CD14-positive monocyte (primary cell): ENCODE measurements at regions not wholly inside any gene's neighbourhood (a gene's known extent, or its start where the extent isn't known, plus 50 kb on each side); places are given as distances from the start of the nearest gene placed in this dataset.
A peak's percentile ranks its signal among the peaks of the same experiment; 100 is the strongest.

Experiments used
- DNase-seq, 3 donors: peaks; one replicate each; pipeline ENCODE4 v3.0.0-alpha.2; 2011 to 2022
- H2AFZ ChIP-seq: 2 replicates; pipeline ENCODE4 v1.6.0; 2012; ENCODE audit warnings: mild to moderate bottlenecking, low read depth, low read length, inconsistent platforms; ENCODE audit not compliant: insufficient read depth, poor library complexity, severe bottlenecking
- H3K27ac ChIP-seq, 2 donors: 1 replicate in 1 of 2; 2 replicates in 1 of 2; pipeline ENCODE4 v1.5.1; 2012 to 2013; ENCODE audit warnings: low read length in 2 of 2, control low read depth in 1 of 2, inconsistent platforms in 1 of 2, low read depth in 1 of 2, mild to moderate bottlenecking in 1 of 2
- H3K27me3 ChIP-seq, 2 donors: one replicate each; pipeline versions ENCODE4 v1.6.0 to v1.6.1; 2011 to 2013; ENCODE audit warnings: low read length in 2 of 2; ENCODE audit not compliant: control insufficient read depth in 2 of 2, insufficient read depth in 2 of 2
- H3K36me3 ChIP-seq, 2 donors: replicated peaks in 1 of 2; 1 replicate in 1 of 2; 2 replicates in 1 of 2; pipeline versions ENCODE4 v1.5.1 to v1.6.1; 2012 to 2013; ENCODE audit warnings: low read length in 2 of 2, control low read depth in 1 of 2, inconsistent platforms in 1 of 2, mild to moderate bottlenecking in 1 of 2; ENCODE audit not compliant: insufficient read depth in 2 of 2, control insufficient read depth in 1 of 2
- H3K4me1 ChIP-seq, 2 donors: 1 replicate in 1 of 2; 2 replicates in 1 of 2; pipeline versions ENCODE4 v1.5.1 to v1.6.1; 2012 to 2013; ENCODE audit warnings: low read length in 2 of 2, control low read depth in 1 of 2, inconsistent platforms in 1 of 2, mild to moderate bottlenecking in 1 of 2, moderate library complexity in 1 of 2; ENCODE audit not compliant: insufficient read depth in 2 of 2, control insufficient read depth in 1 of 2
- H3K4me2 ChIP-seq: replicated peaks from 2 replicates; pipeline ENCODE3; 2012; ENCODE audit warnings: low read length, moderate library complexity, mild to moderate bottlenecking; ENCODE audit not compliant: poor library complexity, severe bottlenecking; ENCODE audit errors: extremely low read depth
- H3K4me3 ChIP-seq, 3 experiments: fragments of 200-600 bp in 1 of 3; sonication (generic) in 1 of 3; replicated peaks in 1 of 3; 1 replicate in 2 of 3; 2 replicates in 1 of 3; pipeline ENCODE4 v1.5.1; 2011 to 2013; ENCODE audit warnings: low read length in 3 of 3, mild to moderate bottlenecking in 3 of 3, control low read depth in 2 of 3, low read depth in 2 of 3, inconsistent platforms in 1 of 3, moderate library complexity in 1 of 3
- H3K79me2 ChIP-seq: 2 replicates; pipeline ENCODE4 v1.6.0; 2012; ENCODE audit warnings: mild to moderate bottlenecking, control low read depth, inconsistent platforms, low read length, moderate library complexity; ENCODE audit not compliant: insufficient read depth
- H3K9ac ChIP-seq: 2 replicates; pipeline ENCODE4 v1.6.0; 2017; ENCODE audit warnings: low read length, mild to moderate bottlenecking; ENCODE audit not compliant: insufficient read depth, poor library complexity, severe bottlenecking
- H3K9me3 ChIP-seq, 2 donors: replicated peaks in 1 of 2; 1 replicate in 1 of 2; 2 replicates in 1 of 2; pipeline versions ENCODE4 v1.5.1 to v1.6.1; 2012 to 2013; ENCODE audit warnings: low read length in 2 of 2, control low read depth in 1 of 2; ENCODE audit not compliant: control insufficient read depth in 1 of 2, insufficient read depth in 1 of 2
- H4K20me1 ChIP-seq: 2 replicates; pipeline ENCODE4 v1.6.0; 2012; ENCODE audit warnings: mild to moderate bottlenecking, low read length, control low read depth, moderate library complexity; ENCODE audit not compliant: insufficient read depth
- H3K27ac Mint-ChIP-seq, 7 donors: one replicate each; pipeline ENCODE4 v1.8.0; 2020; ENCODE audit warnings: mild to moderate bottlenecking in 7 of 7, mixed read lengths in 7 of 7, moderate library complexity in 6 of 7, inconsistent platforms in 2 of 7
- H3K27me3 Mint-ChIP-seq, 3 donors: one replicate each; pipeline ENCODE4 v1.8.0; 2021 to 2022; ENCODE audit warnings: low read depth in 3 of 3, mild to moderate bottlenecking in 3 of 3, mixed read lengths in 3 of 3, moderate library complexity in 3 of 3, inconsistent platforms in 1 of 3
- H3K36me3 Mint-ChIP-seq, 2 donors: one replicate each; pipeline ENCODE4 v1.8.0; 2020; ENCODE audit warnings: mixed read lengths in 2 of 2, inconsistent platforms in 1 of 2, mild to moderate bottlenecking in 1 of 2
- H3K4me1 Mint-ChIP-seq: one replicate; pipeline ENCODE4 v1.8.0; 2020; ENCODE audit warnings: mild to moderate bottlenecking, mixed read lengths
- H3K4me3 Mint-ChIP-seq, 2 donors: one replicate each; pipeline ENCODE4 v1.8.0; 2020; ENCODE audit warnings: mild to moderate bottlenecking in 2 of 2, mixed read lengths in 2 of 2, moderate library complexity in 1 of 2
- H3K9me3 Mint-ChIP-seq, 7 donors: one replicate each; pipeline ENCODE4 v1.8.0; 2020 to 2022; ENCODE audit warnings: mixed read lengths in 7 of 7, mild to moderate bottlenecking in 6 of 7, moderate library complexity in 6 of 7, inconsistent platforms in 2 of 7
- CTCF ChIP-seq: fragments of 200-600 bp; IDR thresholded peaks from one replicate; pipeline ENCODE4 v1.8.0; 2022; ENCODE audit warnings: antibody characterized with exemption, mild to moderate bottlenecking
- WGBS: methylation state at CpG from one replicate; pipeline ENCODE4 v1.1.5; 2013; ENCODE audit warnings: missing lambda C conversion rate; ENCODE audit not compliant: insufficient coverage; 5-methylcytosine and 5-hydroxymethylcytosine counted together
- intact Hi-C, 2 donors: fragments of 100-400 bp; cut with micrococcal nuclease; formaldehyde crosslinking; loops; one replicate each; pipeline versions ENCODE4 v1.15.0 to v1.15.1; 2023

- Mint-ChIP-seq H3K4me1 (peaks cover 55% of the 10 kb centered on the region), H3K36me3 (peaks cover 17 to 21% of the 10 kb centered on the region in 2 donors), H3K27me3 (peaks cover 4 to 9% (median 8%) of the 10 kb centered on the region in 3 donors), H3K9me3 (peaks cover 0 to 2% (median 0%) of the 10 kb centered on the region in 7 donors), H3K27ac (peak overlapping the region; percentile 86 to 97 (median 93)), H3K4me3 (peak overlapping the region; percentile 97)
- DNase-seq: peak; percentile 73 to 78 (median 76)
- Histone ChIP-seq H3K79me2 (peaks cover 71% of the 10 kb centered on the region), H3K4me2 (peak overlapping the region; percentile 99), H3K9me3 (no peaks in the 10 kb centered on the region), H3K4me3 (peak overlapping the region; percentile 73 to 100 (median 74)), H3K9ac (peak overlapping the region; percentile 90), H2AFZ (peak overlapping the region; percentile 83), H4K20me1 (peaks cover 79% of the 10 kb centered on the region), H3K27ac (peak overlapping the region; percentile 71 to 89), H3K36me3 (peaks cover 2 to 6% of the 10 kb centered on the region in 2 donors), H3K4me1 (peaks cover 41 to 58% of the 10 kb centered on the region in 2 donors), H3K27me3 (no peaks in the 10 kb centered on the region)
- 3% methylated on average over 33 of the region's 34 CpGs for WGBS
- intact Hi-C loops: loop anchor here (5.0 kb wide), 1 partner anchor 42 kb away; no protein-coding TSS in a partner anchor
- no peak for TF ChIP-seq CTCF
Measured at GRCh38 chr17:77374170-77374936, 233.6 kb downstream of the SEC14L1 start.

GRCh38 chr17:77375108-77375916, 234.5 kb downstream of the SEC14L1 start:
- intact Hi-C loops: no loop called here
- Histone ChIP-seq H3K4me3 (peak overlapping the region in 2 of 3 experiments; percentile 73 to 100), H3K36me3 (peaks cover 2 to 6% of the 10 kb centered on the region in 2 donors), H3K27ac (no peak overlapping the region), H3K27me3 (no peaks in the 10 kb centered on the region), H3K9me3 (no peaks in the 10 kb centered on the region), H3K4me2 (peak overlapping the region; percentile 99), H3K9ac (no peak overlapping the region), H3K79me2 (peaks cover 79% of the 10 kb centered on the region), H2AFZ (no peak overlapping the region), H3K4me1 (peaks cover 41 to 58% of the 10 kb centered on the region in 2 donors), H4K20me1 (peaks cover 81% of the 10 kb centered on the region)
- Mint-ChIP-seq H3K27me3 (peaks cover 4 to 10% (median 8%) of the 10 kb centered on the region in 3 donors), H3K27ac (peak overlapping the region in 5 of 7 donors; percentile 23 to 71 (median 50)), H3K4me3 (peak overlapping the region; percentile 97), H3K9me3 (peaks cover 0 to 2% (median 0%) of the 10 kb centered on the region in 7 donors), H3K4me1 (peaks cover 58% of the 10 kb centered on the region), H3K36me3 (peaks cover 21 to 22% of the 10 kb centered on the region in 2 donors)
- no peak for DNase-seq
- TF ChIP-seq CTCF: no peak
- 69% methylated on average over 17 of the region's 19 CpGs for WGBS
